D721Med (cell line): ENCODE measurements at regions not wholly inside any gene's neighbourhood (a gene's known extent, or its start where the extent isn't known, plus 50 kb on each side); places are given as distances from the start of the nearest gene placed in this dataset.

Source experiments
- DNase-seq: peaks from one replicate; pipeline ENCODE4 v3.0.0; 2011; ENCODE audit warnings: low spot score; ENCODE audit not compliant: insufficient read length
- FAIRE-seq: peaks from 2 replicates; lab custom pipeline; 2011; peaks lifted over from hg19 to GRCh38; lab: Jason Lieb, UNC
- CTCF ChIP-seq: IDR thresholded peaks from 2 replicates; pipeline ENCODE4 v1.5.1; 2012; ENCODE audit warnings: mild to moderate bottlenecking, control low read depth; ENCODE audit not compliant: insufficient read depth; ENCODE audit errors: missing control alignments

GRCh38 chr3:113105093-113105449, 106.3 kb upstream of the BOC start:
- FAIRE-seq, result no peak
- TF ChIP-seq CTCF, result no peak
- DNase-seq, result no peak

GRCh38 chr3:113105966-113106660, 105.2 kb upstream of the BOC start:
- no peak for DNase-seq
- TF ChIP-seq CTCF, result no peak
- no peak for FAIRE-seq

- DNase-seq, result no peak
- no peak for FAIRE-seq
- TF ChIP-seq CTCF, result no peak
Measured at GRCh38 chr3:113110267-113110666, 101.1 kb upstream of the BOC start.

GRCh38 chr3:113111011-113111707, 100.2 kb upstream of the BOC start:
- DNase-seq, result no peak
- no peak for FAIRE-seq
- no peak for TF ChIP-seq CTCF

- no peak for DNase-seq
- TF ChIP-seq CTCF, result no peak
- no peak for FAIRE-seq
Measured at GRCh38 chr3:113113361-113113760, 98.0 kb upstream of the BOC start.

- no peak for TF ChIP-seq CTCF
- DNase-seq, result no peak
- FAIRE-seq, result no peak
Measured at GRCh38 chr3:113117511-113118234, 93.7 kb upstream of the BOC start.

- DNase-seq (no peak), FAIRE-seq (no peak)
- TF ChIP-seq CTCF, result no peak
Measured at GRCh38 chr3:113118336-113118735, 93.0 kb upstream of the BOC start.
